HG03442 (cell line): ENCODE measurements at regions not wholly inside any gene's neighbourhood (a gene's known extent, or its start where the extent isn't known, plus 50 kb on each side); places are given as distances from the start of the nearest gene placed in this dataset.

Source experiments
- ATAC-seq: cut with Tn5 transposase; IDR thresholded peaks from one replicate; pipeline ENCODE4 v1.9.1; 2021; ENCODE audit warnings: mild to moderate bottlenecking, moderate library complexity; ENCODE audit not compliant: unreplicated experiment

- ATAC-seq, result no peak
Observed at GRCh38 chr7:68439897-68440296, 1158.4 kb upstream of the AUTS2 start.

- no peak for ATAC-seq
Observed at GRCh38 chr7:68440866-68441265, 1157.4 kb upstream of the AUTS2 start.

GRCh38 chr7:68441645-68442044, 1156.6 kb upstream of the AUTS2 start:
- no peak for ATAC-seq

GRCh38 chr7:68442931-68443631, 1155.2 kb upstream of the AUTS2 start:
- ATAC-seq, result no peak

GRCh38 chr7:68444042-68444441, 1154.2 kb upstream of the AUTS2 start:
- no peak for ATAC-seq

- ATAC-seq, result no peak
Observed at GRCh38 chr7:68444956-68445355, 1153.3 kb upstream of the AUTS2 start.

- no peak for ATAC-seq
Observed at GRCh38 chr7:68446183-68446582, 1152.1 kb upstream of the AUTS2 start.

- no peak for ATAC-seq
Observed at GRCh38 chr7:68449099-68449498, 1149.2 kb upstream of the AUTS2 start.

- ATAC-seq, result no peak
Observed at GRCh38 chr7:68449816-68450215, 1148.5 kb upstream of the AUTS2 start.

GRCh38 chr7:68454931-68455330, 1143.3 kb upstream of the AUTS2 start:
- no peak for ATAC-seq

GRCh38 chr7:68456469-68456868, 1141.8 kb upstream of the AUTS2 start:
- ATAC-seq, result no peak

GRCh38 chr7:68457481-68457880, 1140.8 kb upstream of the AUTS2 start:
- no peak for ATAC-seq

GRCh38 chr7:68458010-68458908, 1140.0 kb upstream of the AUTS2 start:
- ATAC-seq, result no peak

- ATAC-seq, result no peak
Observed at GRCh38 chr7:68461430-68461829, 1136.8 kb upstream of the AUTS2 start.

- ATAC-seq, result no peak
Observed at GRCh38 chr7:68470836-68471435, 1127.3 kb upstream of the AUTS2 start.

GRCh38 chr7:68472688-68473087, 1125.6 kb upstream of the AUTS2 start:
- ATAC-seq, result no peak

- ATAC-seq, result no peak
Observed at GRCh38 chr7:68474661-68475216, 1123.5 kb upstream of the AUTS2 start.

- ATAC-seq, result no peak
Observed at GRCh38 chr7:68476966-68477365, 1121.3 kb upstream of the AUTS2 start.

GRCh38 chr7:68478326-68478725, 1119.9 kb upstream of the AUTS2 start:
- no peak for ATAC-seq

GRCh38 chr7:68482800-68483199, 1115.5 kb upstream of the AUTS2 start:
- no peak for ATAC-seq

GRCh38 chr7:68484731-68485130, 1113.5 kb upstream of the AUTS2 start:
- no peak for ATAC-seq
